Astrocyte of the cerebellum (primary cell): ENCODE measurements at regions not wholly inside any gene's neighbourhood (a gene's known extent, or its start where the extent isn't known, plus 50 kb on each side); places are given as distances from the start of the nearest gene placed in this dataset.

Source experiments
- DNase-seq: peaks from one replicate; pipeline ENCODE4 v3.0.0-alpha.2; 2011; ENCODE audit warnings: low read depth
- H3K4me3 ChIP-seq: 2 replicates; pipeline ENCODE4 v1.5.1; 2011; ENCODE audit warnings: mild to moderate bottlenecking, low read depth, low read length, moderate library complexity
- CTCF ChIP-seq: IDR thresholded peaks from 2 replicates; pipeline ENCODE4 v1.5.1; 2012; ENCODE audit warnings: low read length, low read depth, moderate library complexity, mild to moderate bottlenecking; ENCODE audit errors: missing control alignments
- in situ Hi-C: cut with HindIII; loops from 2 replicates; pipeline ENCODE4 v1.10.0; 2017; ENCODE audit warnings: low sequenced_read_pairs

- in situ Hi-C loops = no loop called here
- no peak overlapping the region for H3K4me3 ChIP-seq
- DNase-seq = no peak
- no peak for TF ChIP-seq CTCF
Observed at GRCh38 chr15:46901001-46901400, 816.3 kb upstream of the SEMA6D start.

GRCh38 chr15:46917721-46918252 is 799.5 kb upstream of the SEMA6D start:
- in situ Hi-C loops = no loop called here
- H3K4me3 ChIP-seq = no peak overlapping the region
- no peak for DNase-seq
- no peak for TF ChIP-seq CTCF

- in situ Hi-C loops = no loop called here
- no peak for DNase-seq
- no peak for TF ChIP-seq CTCF
- H3K4me3 ChIP-seq = no peak overlapping the region
Observed at GRCh38 chr15:46918462-46919140, 798.7 kb upstream of the SEMA6D start.

GRCh38 chr15:46921891-46922290 is 795.4 kb upstream of the SEMA6D start:
- in situ Hi-C loops = no loop called here
- no peak for DNase-seq
- no peak for TF ChIP-seq CTCF
- H3K4me3 ChIP-seq = no peak overlapping the region

- H3K4me3 ChIP-seq = no peak overlapping the region
- in situ Hi-C loops = no loop called here
- no peak for DNase-seq
- no peak for TF ChIP-seq CTCF
Observed at GRCh38 chr15:46930426-46930825, 786.9 kb upstream of the SEMA6D start.

GRCh38 chr15:46933332-46933731 is 784.0 kb upstream of the SEMA6D start:
- in situ Hi-C loops = no loop called here
- DNase-seq = no peak
- no peak overlapping the region for H3K4me3 ChIP-seq
- TF ChIP-seq CTCF = no peak
